HepG2 (cell line): ENCODE measurements at regions not wholly inside any gene's neighbourhood (a gene's known extent, or its start where the extent isn't known, plus 50 kb on each side); places are given as distances from the start of the nearest gene placed in this dataset.

Experiments used
- ATAC-seq: fragments of 200-7000 bp; cut with Tn5 transposase; 3 replicates; pipeline ENCODE4 v1.9.1; 2020; ENCODE audit warnings: mild to moderate bottlenecking, moderate library complexity
- BruUV-seq: library from RNA; stranded (reverse); fragments of 400-500 nt; replicated peaks from 2 replicates; lab custom pipeline; 2021; lab: Mats Ljungman, UMichigan
- CTCF ChIA-PET: fragments of 300-600 bp; formaldehyde crosslinking; extraction: SDS; loops from one replicate; lab custom pipeline; 2021; ENCODE audit warnings: low total read pairs, inconsistent platforms, low intra/inter-chr PET ratio; lab: Yijun Ruan, JAX
- POLR2A ChIA-PET: fragments of 350-600 bp; sonication (Branson Sonifier 250); formaldehyde crosslinking; loops from one replicate; lab custom pipeline; 2020; ENCODE audit warnings: antibody characterized with exemption, inconsistent platforms; lab: Yijun Ruan, JAX
- DNase-seq: peaks from one replicate; pipeline ENCODE4 v3.0.0-alpha.2; 2015; ENCODE audit warnings: low spot score
- FAIRE-seq: peaks from 3 replicates; lab custom pipeline; 2011; peaks lifted over from hg19 to GRCh38; lab: Jason Lieb, UNC
- H2AFZ ChIP-seq: one replicate; pipeline ENCODE4 v1.6.1; 2011; ENCODE audit warnings: low read length, inconsistent platforms
- H3K27ac ChIP-seq: fragments of 300-600 bp; 3 replicates; pipeline ENCODE4 v1.8.0; 2011; ENCODE audit warnings: mixed run types, mild to moderate bottlenecking, mixed read lengths, low read length, inconsistent platforms; ENCODE audit not compliant: insufficient read depth; ENCODE audit errors: extremely low read length
- H3K27me3 ChIP-seq, 2 experiments: fragments of 200-600 bp in 1 of 2; 2 replicates in 1 of 2; 3 replicates in 1 of 2; pipeline versions ENCODE4 v1.6.0 to v1.8.0; 2011; ENCODE audit warnings: low read length in 2 of 2, mild to moderate bottlenecking in 2 of 2, moderate library complexity in 2 of 2, inconsistent platforms in 1 of 2; ENCODE audit not compliant: insufficient read depth in 2 of 2, control insufficient read depth in 1 of 2
- H3K36me3 ChIP-seq, 2 experiments: fragments of 200-600 bp in 1 of 2; replicated peaks in 1 of 2; 2 replicates in 1 of 2; 3 replicates in 1 of 2; pipeline versions ENCODE4 v1.5.1 to v1.8.0; 2011; ENCODE audit warnings: low read length in 2 of 2, inconsistent platforms in 1 of 2; ENCODE audit not compliant: insufficient read depth in 2 of 2, control insufficient read depth in 1 of 2
- H3K4me1 ChIP-seq: 2 replicates; pipeline ENCODE4 v1.5.1; 2012; ENCODE audit warnings: low read length, inconsistent platforms; ENCODE audit not compliant: insufficient read depth
- H3K4me2 ChIP-seq: 2 replicates; pipeline ENCODE4 v1.6.0; 2011; ENCODE audit warnings: low read depth, low read length, inconsistent platforms
- H3K4me3 ChIP-seq, 3 experiments: fragments of 200-600 bp in 1 of 3; sonication (generic), shearing (Covaris generic) in 1 of 3; replicated peaks in 1 of 3; 2 replicates each; pipeline ENCODE4 v1.5.1; 2011 to 2016; ENCODE audit warnings: low read length in 3 of 3, inconsistent platforms in 2 of 3, low read depth in 2 of 3, mild to moderate bottlenecking in 2 of 3, control low read depth in 1 of 3, mixed read lengths in 1 of 3; ENCODE audit not compliant: insufficient read depth in 1 of 3
- H3K79me2 ChIP-seq: one replicate; pipeline ENCODE4 v1.6.1; 2011; ENCODE audit warnings: low read length, inconsistent platforms; ENCODE audit not compliant: insufficient read depth
- H3K9ac ChIP-seq: 2 replicates; pipeline ENCODE4 v1.6.0; 2011; ENCODE audit warnings: mild to moderate bottlenecking, low read depth, low read length, inconsistent platforms; ENCODE audit not compliant: insufficient read depth
- H3K9me3 ChIP-seq: 2 replicates; pipeline ENCODE4 v1.5.1; 2012; ENCODE audit warnings: mild to moderate bottlenecking, low read length
- H4K20me1 ChIP-seq: 2 replicates; pipeline ENCODE4 v1.6.0; 2011; ENCODE audit warnings: inconsistent platforms, mild to moderate bottlenecking, low read length, moderate library complexity; ENCODE audit not compliant: insufficient read depth
- ARID3A ChIP-seq: IDR thresholded peaks from 2 replicates; pipeline ENCODE4 v1.6.1; 2012; ENCODE audit warnings: low read depth, low read length, improper control_type of control experiment
- ATF1 ChIP-seq: IDR thresholded peaks from 2 replicates; pipeline ENCODE4 v1.6.1; 2016; ENCODE audit warnings: mild to moderate bottlenecking, control low read depth
- CENPT ChIP-seq: sonication (generic); formaldehyde crosslinking; IDR thresholded peaks from 2 replicates; pipeline ENCODE4 v1.8.0; 2022; ENCODE audit warnings: low read depth, mild to moderate bottlenecking, moderate library complexity, missing genetic modification reagents
- ELF3 ChIP-seq: IDR thresholded peaks from 2 replicates; pipeline ENCODE4 v1.6.1; 2016; ENCODE audit warnings: missing genetic modification reagents, missing compliant biosample characterization
- KAT8 ChIP-seq: IDR thresholded peaks from 2 replicates; pipeline ENCODE4 v1.6.1; 2016; ENCODE audit warnings: missing genetic modification reagents, missing compliant biosample characterization
- KDM3A ChIP-seq: IDR thresholded peaks from 2 replicates; pipeline ENCODE4 v1.6.1; 2018; ENCODE audit warnings: low read depth, missing compliant biosample characterization
- NCOA5 ChIP-seq: sonication (generic); formaldehyde crosslinking; IDR thresholded peaks from 2 replicates; pipeline ENCODE4 v1.4.0; 2020; ENCODE audit warnings: missing genetic modification reagents
- RBM39 ChIP-seq: fragments of 200-400 bp; formaldehyde crosslinking; IDR thresholded peaks from one replicate; pipeline ENCODE4 v1.6.1; 2018; ENCODE audit warnings: antibody characterized with exemption, mild to moderate bottlenecking, low read depth, low read length; ENCODE audit not compliant: poor library complexity, severe bottlenecking
- THAP11 ChIP-seq: IDR thresholded peaks from 2 replicates; pipeline ENCODE4 v1.6.1; 2016; ENCODE audit warnings: missing biosample characterization, missing genetic modification reagents
- ZBTB21 ChIP-seq: sonication (generic); formaldehyde crosslinking; IDR thresholded peaks from 2 replicates; pipeline ENCODE4 v1.4.0; 2020; ENCODE audit warnings: missing genetic modification reagents
- ZFP90 ChIP-seq: sonication (generic); formaldehyde crosslinking; IDR thresholded peaks from 2 replicates; pipeline ENCODE4 v1.8.0; 2022; ENCODE audit warnings: missing genetic modification reagents, mild to moderate bottlenecking, inconsistent platforms, borderline replicate concordance
- ZKSCAN1 ChIP-seq: fragments of 150-350 bp; IDR thresholded peaks from 2 replicates; pipeline ENCODE4 v1.6.1; 2014; ENCODE audit warnings: low read length
- ZMAT3 ChIP-seq: sonication (generic); formaldehyde crosslinking; conservative IDR thresholded peaks from 2 replicates; pipeline ENCODE4 v1.7.0; 2021; ENCODE audit warnings: missing genetic modification reagents
- ZNF430 ChIP-seq: sonication (generic); formaldehyde crosslinking; IDR thresholded peaks from 2 replicates; pipeline ENCODE4 v1.9.0; 2021; ENCODE audit warnings: mild to moderate bottlenecking, missing genetic modification reagents
- ZNF580 ChIP-seq: IDR thresholded peaks from 2 replicates; pipeline ENCODE4 v1.6.1; 2016; ENCODE audit warnings: low read depth, borderline replicate concordance
- ZNF784 ChIP-seq: sonication (generic); formaldehyde crosslinking; IDR thresholded peaks from 2 replicates; pipeline ENCODE4 v1.5.1; 2020; ENCODE audit warnings: missing genetic modification reagents, mild to moderate bottlenecking, borderline replicate concordance
- ZNF841 ChIP-seq: sonication (generic); formaldehyde crosslinking; IDR thresholded peaks from 2 replicates; pipeline ENCODE4 v1.8.1; 2023; ENCODE audit warnings: missing genetic modification reagents, borderline replicate concordance
- WGBS: methylation state at CpG from one replicate; pipeline ENCODE4 v1.1.6; 2017; ENCODE audit warnings: low lambda C conversion rate; 5-methylcytosine and 5-hydroxymethylcytosine counted together
- in situ Hi-C: cut with HindIII; loops from 2 replicates; pipeline ENCODE4 v1.10.0; 2017; ENCODE audit warnings: low pct_unique_long_range_greater_than_20kb; ENCODE audit not compliant: extremely low pct_ligation_motif_present
- intact Hi-C: fragments of 100-400 bp; cut with micrococcal nuclease; formaldehyde crosslinking; loops from one replicate; pipeline ENCODE4 v1.10.0; 2022; ENCODE audit not compliant: unreplicated experiment
- TF ChIP-seq, protein P1 (sequence below): sonication (generic); formaldehyde crosslinking; IDR thresholded peaks from 2 replicates; pipeline ENCODE4 v1.4.0; 2020; ENCODE audit warnings: missing genetic modification reagents, borderline replicate concordance

GRCh38 chr6:155894758-155895157 is 439.1 kb upstream of the NOX3 start (continued):
- no peak for TF ChIP-seq ZNF784 (CRISPR knock-in tag)
- TF ChIP-seq THAP11 (CRISPR knock-in tag) = no peak
- TF ChIP-seq ZNF580 (CRISPR knock-in tag) = no peak
- no peak for TF ChIP-seq CENPT (CRISPR knock-in tag)
- TF ChIP-seq ZFP90 (CRISPR knock-in tag) = no peak
- no peak for TF ChIP-seq ZNF430 (CRISPR knock-in tag)

DNA sequence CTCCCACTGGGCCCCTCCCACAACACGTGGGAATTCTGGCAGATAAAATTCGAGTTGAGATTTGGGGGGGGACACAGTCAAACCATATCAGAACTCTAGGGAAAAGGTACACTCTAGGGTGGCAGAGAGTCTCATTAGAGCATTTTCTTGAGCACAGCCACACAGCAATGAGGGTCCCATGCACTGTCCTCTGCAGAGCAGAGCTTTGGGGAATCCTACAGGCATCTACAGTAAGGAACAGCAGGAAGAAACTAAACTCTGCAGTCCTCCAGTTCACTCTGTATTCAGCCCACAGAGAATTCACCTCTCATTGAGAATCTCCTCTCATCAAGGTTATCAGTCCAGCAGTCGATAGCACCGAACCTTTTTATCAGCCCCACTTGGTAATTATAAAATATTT is 438.6 kb upstream of the NOX3 start:
- no peaks in the 10 kb centered on the region for H3K79me2 ChIP-seq
- no peaks in the 10 kb centered on the region for H3K36me3 ChIP-seq
- H3K4me3 ChIP-seq = no peak overlapping the region
- in situ Hi-C loops = no loop called here
- DNase-seq (no peak), FAIRE-seq (no peak), ATAC-seq (no peak)
- H4K20me1 ChIP-seq = no peaks in the 10 kb centered on the region
- POLR2A ChIA-PET = no interaction called here
- intact Hi-C loops = no loop called here
- CTCF ChIA-PET = no interaction called here
- no peak overlapping the region for H3K27ac ChIP-seq
- WGBS = 2% methylated on average over 4 of the region's 4 CpGs
- no peak overlapping the region for H2AFZ ChIP-seq
- H3K9ac ChIP-seq = no peak overlapping the region
- H3K4me2 ChIP-seq = no peak overlapping the region
- H3K4me1 ChIP-seq = no peaks in the 10 kb centered on the region
- no peaks in the 10 kb centered on the region for H3K9me3 ChIP-seq
- H3K27me3 ChIP-seq = no peaks in the 10 kb centered on the region
- no TSS peak for BruUV-seq
- TF ChIP-seq, protein P1, sequence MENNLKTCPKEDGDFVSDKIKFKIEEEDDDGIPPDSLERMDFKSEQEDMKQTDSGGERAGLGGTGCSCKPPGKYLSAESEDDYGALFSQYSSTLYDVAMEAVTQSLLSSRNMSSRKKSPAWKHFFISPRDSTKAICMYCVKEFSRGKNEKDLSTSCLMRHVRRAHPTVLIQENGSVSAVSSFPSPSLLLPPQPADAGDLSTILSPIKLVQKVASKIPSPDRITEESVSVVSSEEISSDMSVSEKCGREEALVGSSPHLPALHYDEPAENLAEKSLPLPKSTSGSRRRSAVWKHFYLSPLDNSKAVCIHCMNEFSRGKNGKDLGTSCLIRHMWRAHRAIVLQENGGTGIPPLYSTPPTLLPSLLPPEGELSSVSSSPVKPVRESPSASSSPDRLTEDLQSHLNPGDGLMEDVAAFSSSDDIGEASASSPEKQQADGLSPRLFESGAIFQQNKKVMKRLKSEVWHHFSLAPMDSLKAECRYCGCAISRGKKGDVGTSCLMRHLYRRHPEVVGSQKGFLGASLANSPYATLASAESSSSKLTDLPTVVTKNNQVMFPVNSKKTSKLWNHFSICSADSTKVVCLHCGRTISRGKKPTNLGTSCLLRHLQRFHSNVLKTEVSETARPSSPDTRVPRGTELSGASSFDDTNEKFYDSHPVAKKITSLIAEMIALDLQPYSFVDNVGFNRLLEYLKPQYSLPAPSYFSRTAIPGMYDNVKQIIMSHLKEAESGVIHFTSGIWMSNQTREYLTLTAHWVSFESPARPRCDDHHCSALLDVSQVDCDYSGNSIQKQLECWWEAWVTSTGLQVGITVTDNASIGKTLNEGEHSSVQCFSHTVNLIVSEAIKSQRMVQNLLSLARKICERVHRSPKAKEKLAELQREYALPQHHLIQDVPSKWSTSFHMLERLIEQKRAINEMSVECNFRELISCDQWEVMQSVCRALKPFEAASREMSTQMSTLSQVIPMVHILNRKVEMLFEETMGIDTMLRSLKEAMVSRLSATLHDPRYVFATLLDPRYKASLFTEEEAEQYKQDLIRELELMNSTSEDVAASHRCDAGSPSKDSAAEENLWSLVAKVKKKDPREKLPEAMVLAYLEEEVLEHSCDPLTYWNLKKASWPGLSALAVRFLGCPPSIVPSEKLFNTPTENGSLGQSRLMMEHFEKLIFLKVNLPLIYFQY = no peak
- TF ChIP-seq KAT8 (CRISPR knock-in tag) = no peak
- no peak for TF ChIP-seq ZKSCAN1
- no peak for TF ChIP-seq RBM39
- no peak for TF ChIP-seq KDM3A
- TF ChIP-seq NCOA5 (CRISPR knock-in tag) = no peak
- no peak for TF ChIP-seq ZNF841 (CRISPR knock-in tag)
- TF ChIP-seq ZMAT3 (CRISPR knock-in tag) = no peak
- TF ChIP-seq ELF3 (CRISPR knock-in tag) = no peak
- TF ChIP-seq ATF1 (CRISPR knock-in tag) = no peak
- TF ChIP-seq ARID3A = no peak
- TF ChIP-seq ZBTB21 (CRISPR knock-in tag) = no peak
